ENCODE measurements at regions not wholly inside any gene's neighbourhood (a gene's known extent, or its start where the extent isn't known, plus 50 kb on each side); places are given as distances from the start of the nearest gene placed in this dataset.
"Not testable (repeated sequence)": the region's sequence is repeated elsewhere in the genome, so short reads cannot be mapped to it uniquely, and the experiment has no call there.

DNA sequence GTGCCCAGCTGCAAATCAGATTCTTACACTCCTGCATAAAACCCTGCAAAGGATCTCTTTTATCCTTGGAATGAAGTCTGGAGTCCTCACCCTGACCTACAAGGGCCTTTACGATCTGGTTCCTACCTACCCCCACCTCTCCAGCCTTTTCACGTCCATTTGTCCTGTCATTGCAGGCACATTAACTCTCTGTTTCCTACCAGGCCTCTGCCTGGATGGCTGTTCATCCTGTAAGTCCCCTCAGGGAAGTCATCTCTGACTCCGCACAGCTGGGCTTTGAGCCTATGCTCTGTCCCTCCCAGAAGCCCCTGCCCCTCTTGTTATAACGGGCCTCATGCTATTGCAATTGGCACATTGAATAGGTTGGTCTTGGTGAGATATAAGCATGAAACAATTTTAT, 96.8 kb upstream of the USP24 start:
- no peak for DNase-seq (ENCODE audit: low read depth, low spot score)

DNA sequence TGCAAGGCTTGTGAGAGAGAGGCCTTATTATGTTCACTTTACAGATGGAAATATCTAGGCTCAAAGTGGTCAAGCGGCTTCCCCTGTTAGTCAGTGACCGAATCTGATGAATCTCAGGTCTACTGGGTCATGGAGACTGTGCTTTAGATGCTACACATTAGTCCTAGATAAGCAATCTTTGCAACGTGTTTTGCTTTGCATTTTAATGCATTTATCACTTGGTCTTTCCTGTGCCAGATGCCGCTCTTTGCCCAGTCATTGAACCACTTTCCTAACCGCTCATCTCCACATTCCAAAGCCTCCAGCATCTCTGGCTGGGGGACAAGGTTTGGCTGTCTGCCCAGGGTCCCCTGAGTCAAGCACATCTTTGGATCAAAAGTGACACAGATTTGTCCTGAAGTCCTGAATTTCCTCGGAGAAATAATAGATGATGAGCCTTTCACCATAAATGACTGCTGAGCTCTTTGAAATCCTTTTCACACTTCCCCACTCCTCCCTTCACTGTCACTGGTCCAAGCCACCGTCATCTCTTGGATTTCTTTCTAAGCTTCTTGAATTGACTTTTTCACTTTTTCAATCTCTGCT, 96.0 kb upstream of the USP24 start:
- peak; percentile 59 for DNase-seq (ENCODE audit: low read depth, low spot score)

DNA sequence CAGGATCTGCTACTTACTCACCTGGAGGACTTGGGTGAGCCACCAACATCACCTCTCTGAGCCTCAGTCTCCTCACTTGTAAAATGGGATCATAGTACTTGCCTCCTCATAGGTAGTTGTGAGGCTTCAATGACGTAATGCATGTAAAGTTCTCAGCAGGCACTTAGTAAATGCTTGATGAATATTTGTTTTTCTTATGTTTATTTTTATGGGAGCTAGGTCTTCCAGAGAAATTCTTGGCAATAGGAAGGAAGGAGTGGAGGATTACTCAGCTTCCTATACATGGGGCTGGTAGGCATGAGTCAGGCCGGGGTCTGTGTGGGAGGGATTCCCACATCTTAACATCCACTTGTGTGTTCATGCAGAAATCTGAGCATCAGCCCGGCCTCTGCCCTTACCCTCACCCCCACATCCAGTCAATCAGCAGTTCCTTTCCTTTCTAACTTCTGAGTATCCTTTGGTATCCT, 95.4 kb upstream of the USP24 start:
- peak; percentile 92 for DNase-seq (ENCODE audit: low read depth, low spot score)

DNA sequence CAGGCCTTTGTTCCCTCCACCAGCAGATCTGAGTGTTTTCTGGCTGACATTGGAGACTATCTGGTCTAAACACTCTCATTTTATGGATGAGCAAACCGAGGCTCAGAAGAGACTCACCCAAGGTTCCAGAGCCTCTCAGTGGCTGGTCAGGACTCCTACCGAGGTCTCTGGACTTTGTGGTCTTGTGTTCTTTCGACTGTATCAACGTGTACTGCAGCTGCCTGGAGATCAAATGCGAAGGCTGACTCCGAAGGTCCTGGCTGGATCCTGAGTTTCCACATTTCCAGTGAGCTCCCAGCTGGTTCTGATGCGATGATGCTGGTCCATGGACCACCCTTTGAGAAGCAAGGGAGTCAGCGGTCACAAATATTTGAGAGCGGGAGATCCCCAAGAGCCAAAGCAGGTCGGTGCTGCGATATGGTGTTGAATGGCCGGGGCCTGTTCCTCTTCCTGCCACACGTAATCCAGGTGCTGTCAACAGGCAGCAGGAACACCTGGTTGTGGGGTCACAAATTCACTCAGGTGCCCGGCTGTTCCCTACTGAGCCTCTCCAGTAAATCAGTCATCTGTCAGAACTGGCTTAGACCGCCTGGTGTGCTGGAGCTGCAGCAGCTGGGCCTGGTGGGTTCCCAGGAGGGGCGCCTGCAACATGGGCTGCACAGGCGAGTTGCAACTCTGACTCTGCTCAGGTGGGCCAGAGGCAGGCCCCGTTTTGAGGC, 94.8 kb upstream of the USP24 start:
- DNase-seq (ENCODE audit: low read depth, low spot score): no peak

DNA sequence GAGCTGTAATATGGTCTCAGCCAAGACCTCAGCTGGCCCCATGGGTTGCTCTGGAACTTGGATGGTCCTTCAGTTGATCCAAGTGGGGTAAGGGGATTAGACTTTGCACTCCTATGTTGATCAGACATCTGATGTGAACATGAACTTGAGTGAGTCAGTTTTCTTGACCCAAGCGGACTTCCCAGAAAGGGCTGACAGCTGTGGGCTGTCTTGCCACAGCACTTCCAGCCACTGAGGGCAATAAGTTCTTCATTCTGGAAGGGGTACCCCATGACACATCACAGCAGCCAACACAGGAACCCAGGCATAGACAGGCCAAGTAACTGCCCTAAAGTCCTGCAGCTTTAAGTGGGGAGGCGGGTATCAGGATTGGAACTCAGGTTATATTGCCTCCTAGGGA, 93.9 kb upstream of the USP24 start:
- DNase-seq (ENCODE audit: low read depth, low spot score): no peak

DNA sequence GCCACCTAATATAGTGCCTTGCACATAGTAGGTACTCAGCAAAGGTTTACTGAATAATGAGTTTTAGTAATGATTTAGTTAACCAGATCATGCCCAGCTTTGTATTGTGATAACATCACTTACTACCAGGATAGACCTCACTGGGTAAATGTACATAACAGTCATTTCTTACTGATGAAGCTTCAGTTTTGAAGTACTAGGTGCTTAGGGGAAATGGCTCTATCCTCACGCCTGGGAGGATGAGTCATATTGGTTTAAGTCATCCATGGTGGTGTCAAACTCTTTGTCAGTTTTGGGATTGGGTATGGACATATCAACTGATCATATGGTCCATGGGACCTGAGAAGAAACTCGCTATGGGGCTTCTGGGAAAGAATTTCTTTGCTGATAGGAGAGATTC, 90.6 kb upstream of the USP24 start:
- DNase-seq (ENCODE audit: low read depth, low spot score): no peak

DNA sequence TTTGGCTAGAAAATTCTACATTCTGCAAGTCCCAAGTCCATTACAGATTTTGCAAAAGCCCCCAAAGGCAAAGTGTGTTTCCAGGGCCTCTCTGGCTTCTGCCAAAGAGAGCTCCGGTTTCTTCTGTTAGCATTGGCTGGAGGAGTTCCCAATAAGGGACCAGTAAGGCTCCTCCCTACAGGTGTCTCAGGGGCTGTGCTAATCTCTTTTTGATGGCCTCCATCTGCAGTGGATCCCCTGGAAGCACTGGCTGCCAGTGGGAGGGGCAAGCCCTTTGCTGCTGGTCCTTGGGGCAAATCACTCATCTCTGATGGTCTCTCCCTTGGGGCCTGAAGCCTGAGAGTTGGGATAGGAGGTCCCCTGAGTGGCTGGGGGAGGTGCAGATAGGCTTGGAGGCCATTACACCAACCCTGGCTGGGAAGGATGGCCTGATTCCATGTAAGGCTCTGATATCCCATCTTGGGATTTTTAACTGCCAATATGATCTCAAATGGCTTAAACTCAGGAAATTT, 89.1 kb upstream of the USP24 start:
- no peak for DNase-seq (ENCODE audit: low read depth, low spot score)

DNA sequence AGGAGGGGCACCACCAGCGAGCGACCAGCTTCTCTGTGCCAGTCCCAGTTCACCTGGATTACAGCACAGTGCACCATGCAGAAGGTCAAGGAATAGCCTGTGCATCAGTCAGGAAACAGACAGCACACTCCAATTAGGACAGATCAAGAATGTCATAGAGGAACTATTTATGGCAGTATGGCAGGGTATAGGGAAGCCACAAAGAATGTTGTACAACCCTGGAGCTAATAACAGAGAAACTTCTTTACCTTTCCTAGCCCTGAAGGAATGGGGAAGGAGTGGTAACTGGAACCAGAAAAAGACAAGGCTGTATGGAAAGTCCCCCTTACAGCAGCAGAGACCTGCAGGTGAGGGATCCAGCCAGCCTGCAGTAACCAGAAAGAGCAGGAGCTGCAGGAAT, 87.8 kb upstream of the USP24 start:
- DNase-seq (ENCODE audit: low read depth, low spot score): no peak

DNA sequence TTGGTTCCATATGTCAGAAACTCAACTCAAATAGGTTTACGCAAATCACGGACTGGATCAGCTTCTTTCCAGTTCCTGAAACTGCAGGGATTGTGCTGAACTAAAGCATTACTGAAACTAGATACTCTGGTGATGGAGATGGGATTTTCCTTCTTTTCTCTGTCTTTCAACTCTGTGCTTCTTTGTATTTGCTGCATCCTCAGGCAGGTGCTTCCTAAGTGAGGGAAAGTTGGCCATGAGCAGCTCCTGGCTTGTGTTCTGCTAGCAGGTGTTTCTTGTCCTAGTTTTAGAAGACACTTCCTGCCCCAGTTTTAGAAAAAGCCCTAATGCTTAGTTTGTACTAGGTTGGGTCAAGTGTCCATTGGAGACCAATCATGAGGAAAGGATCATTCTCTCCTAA, 86.7 kb upstream of the USP24 start:
- no peak for DNase-seq (ENCODE audit: low read depth, low spot score)

DNA sequence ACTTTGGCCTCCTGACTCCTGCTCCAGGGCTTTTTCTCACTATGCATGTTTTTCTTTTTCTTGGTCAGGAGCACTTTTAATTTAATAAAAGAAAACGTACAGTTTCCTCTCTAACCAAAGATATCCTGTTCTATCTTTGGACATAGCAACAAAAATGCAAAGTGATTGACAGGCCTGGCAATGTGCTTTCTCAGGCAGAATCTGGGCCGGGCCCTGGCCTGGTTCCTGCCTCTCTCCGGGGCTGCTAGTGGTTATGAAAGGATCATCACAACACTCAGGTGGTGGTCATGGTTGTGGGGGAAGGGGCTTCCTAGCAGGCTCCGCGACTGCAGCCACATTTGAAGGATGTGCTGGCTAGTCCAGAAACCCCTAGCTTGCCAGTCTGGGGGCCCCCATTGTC, 85.8 kb upstream of the USP24 start:
- no peak for DNase-seq (ENCODE audit: low read depth, low spot score)

DNA sequence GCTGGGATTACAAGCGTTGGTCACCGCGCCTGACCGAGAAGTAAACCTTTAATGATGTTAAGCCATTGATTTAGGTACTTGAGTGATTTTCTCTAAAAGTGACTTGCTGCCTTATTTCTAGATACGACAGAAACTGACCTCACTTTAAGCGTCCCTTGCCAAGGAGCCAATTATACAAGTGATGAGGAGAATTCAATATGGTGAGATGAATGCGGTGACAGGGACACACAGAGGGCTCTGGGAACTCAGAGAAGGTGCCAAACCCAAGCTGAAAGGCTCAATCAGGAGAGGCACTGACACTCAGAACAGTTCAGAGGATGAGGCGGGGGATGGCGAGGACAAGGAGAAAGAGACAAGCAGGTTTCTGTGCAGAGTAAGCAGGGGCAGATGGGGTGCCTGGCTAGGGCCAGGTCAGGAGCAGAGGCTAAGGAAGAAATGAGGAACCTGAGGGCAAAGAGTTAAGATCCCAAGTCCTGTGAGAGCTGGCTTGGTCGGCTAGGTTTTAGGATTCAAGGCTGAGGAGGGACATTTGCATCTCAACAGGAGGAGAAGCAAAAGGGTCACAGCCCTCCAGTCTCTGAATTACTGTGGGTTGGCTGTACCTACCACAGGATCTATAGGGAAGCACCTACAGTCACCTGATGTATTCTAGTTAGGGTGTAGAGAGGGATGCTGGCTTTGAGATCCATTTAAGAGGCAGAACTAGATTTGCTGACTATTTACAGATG, 83.2 kb upstream of the USP24 start:
- DNase-seq (ENCODE audit: low read depth, low spot score): no peak

DNA sequence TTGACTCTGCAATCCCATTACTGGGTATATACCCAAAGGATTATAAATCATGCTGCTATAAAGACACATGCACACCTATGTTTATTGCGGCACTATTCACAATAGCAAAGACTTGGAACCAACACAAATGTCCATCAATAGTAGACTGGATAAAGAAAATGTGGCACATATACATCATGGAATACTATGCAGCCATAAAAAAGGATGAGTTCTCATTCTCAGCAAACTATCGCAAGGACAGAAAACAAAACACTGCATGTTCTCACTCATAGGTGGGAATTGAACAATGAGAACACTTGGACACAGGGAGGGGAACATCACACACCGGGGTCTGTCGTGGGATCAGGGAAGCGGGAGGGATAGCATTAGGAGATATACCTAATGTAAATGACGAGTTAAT, 81.1 kb upstream of the USP24 start:
- DNase-seq (ENCODE audit: low read depth, low spot score): not testable (repeated sequence)

DNA sequence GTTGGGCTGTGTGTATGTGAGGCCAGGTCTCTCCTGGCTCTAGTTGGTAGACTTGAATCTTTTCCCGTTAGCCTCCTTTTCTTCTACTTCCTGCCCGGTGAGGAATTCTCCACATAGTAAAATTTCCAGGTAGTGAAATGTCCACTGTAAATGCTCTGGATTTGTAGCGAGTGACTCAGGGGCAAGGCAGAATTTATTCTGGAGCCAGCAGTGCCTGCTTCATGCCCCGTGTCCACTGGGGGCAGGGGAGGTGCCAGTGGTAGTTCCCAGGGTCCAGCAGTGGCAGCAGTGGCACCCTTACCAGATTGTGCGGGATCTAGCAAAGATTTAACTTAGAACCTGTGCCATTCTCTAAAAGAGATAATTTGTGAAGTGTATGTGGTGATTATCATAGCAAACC, 74.5 kb upstream of the USP24 start:
- DNase-seq (ENCODE audit: low read depth, low spot score): no peak

DNA sequence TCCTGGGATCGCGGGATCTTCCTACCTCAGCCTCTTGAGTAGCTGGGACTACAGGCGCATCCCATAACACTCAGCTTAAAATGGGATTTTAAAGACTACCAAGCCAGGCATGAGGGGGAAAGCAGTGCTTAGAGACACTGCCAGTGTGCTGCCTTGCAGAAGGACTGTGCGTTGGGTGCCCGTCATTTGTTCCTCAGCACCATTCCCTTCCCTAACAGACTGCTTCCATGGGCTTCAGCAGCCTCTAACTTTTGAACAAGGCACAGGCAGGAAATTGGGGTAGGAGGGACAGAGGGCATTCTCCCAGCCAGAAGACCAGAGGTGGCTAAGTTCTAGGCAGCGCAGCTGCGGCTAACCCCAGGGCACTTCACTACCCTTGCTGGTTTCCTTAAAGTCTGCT, 73.9 kb upstream of the USP24 start:
- no peak for DNase-seq (ENCODE audit: low read depth, low spot score)

DNA sequence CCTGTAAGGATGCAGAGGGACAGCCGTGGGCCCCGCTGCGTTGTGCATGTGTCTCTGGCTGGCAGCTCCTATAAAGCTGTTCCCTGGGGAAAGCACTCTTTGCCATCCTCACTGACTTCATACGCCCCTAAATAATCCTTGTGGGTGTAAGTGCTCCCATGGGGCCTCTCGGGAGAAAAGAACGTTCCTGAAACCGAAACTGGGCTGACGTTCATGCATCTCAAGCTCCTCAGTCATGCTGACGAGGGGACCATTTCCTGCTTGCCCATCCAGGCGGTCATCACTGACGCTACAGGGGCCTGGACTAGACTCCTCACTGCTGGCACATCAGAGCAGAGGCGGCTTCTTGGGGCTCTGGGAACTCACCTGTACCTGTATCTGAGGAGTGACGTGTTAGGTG, 73.1 kb upstream of the USP24 start:
- DNase-seq (ENCODE audit: low read depth, low spot score): no peak

DNA sequence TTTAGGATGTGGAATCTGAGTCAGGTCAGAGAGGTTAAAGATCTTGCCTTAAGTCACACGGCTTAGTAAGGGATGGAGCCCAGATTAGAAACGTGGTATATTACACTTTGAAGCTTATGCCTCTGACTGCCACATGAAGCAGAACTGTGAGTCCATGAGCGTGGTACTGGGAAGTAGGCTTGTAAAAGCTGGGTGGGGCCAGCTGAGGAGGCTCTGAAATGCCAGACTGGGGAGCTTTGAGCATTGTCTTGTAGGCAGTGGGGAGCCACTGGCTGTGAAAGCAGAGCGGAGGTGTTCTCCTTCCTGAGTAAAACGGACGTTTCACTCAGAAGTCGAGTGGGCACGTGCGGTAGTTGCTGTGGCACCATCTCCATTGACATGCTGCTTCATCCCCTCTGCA, 72.6 kb upstream of the USP24 start:
- no peak for DNase-seq (ENCODE audit: low read depth, low spot score)

DNA sequence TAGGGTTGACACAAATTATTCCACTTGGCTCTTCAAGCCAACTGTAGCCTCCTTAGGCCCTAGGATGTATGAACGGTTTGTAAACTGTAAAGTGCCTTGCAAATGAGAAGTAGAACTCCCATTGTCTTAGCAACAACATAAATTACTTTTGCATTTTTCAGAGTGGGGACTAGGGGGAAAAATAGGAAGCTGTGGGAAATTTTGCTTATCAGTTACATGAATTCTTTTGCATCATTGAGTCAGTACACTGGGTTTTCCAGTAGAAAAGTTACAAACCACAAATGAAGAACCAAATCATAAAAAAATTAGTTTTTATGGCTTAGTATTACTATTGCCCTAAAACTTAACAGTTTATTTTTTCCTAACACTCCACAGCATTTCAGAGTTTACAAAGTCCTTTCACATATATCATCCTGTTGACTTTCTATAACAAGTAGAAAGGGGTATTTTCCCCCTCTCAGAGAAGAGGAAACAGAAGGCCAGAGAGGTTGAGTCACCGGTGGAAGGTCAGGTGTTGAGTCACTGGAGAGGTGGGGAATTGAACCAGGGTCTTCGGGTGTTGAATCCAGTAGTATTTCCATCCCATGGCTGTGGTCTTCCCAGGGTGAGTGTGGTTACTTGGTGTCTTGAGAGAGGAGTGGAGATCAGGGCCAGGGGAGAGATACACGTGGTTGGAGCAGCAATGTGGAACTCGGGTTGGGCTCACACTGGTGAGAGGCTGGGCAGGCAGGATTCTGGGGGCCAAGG, 71.9 kb upstream of the USP24 start:
- DNase-seq (ENCODE audit: low read depth, low spot score): no peak

DNA sequence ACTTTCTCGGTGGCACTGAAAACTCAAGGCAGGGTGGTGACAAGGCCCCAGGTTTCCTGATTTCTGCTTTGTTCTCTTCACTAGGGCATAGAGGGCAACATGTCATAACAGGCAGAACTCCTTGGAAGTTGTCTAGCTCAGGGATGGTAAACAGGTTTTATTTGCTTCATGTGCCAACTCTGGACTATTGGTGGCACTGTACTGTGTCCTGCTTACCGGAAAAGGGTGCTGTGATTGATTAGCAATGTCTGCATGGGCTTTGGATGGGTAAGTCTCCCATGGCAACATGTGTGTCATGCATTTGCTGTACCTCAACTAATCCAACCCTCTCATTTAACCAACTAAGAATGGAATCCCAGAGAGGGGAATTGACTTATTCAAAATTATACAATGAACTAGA, 70.7 kb upstream of the USP24 start:
- no peak for DNase-seq (ENCODE audit: low read depth, low spot score)

DNA sequence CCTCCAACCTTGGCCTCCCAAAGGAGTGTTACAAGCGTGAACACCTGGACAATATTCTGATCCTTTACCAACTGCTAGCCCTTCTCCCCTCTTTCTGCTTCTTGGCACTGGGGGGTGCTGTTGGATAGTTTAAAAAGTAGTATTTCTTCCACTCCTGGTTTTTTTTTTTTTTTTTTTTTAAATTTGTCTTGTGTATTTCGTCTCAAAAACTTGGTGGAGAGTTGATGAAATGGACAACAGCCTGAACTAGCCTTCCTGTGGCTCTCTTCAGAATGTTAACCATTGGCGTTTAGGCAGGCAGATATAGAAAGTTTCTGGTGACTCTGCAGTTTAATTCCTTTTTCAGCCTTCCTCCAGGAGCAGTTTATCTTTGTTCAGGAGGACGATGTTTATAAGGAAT, 69.7 kb upstream of the USP24 start:
- peak; percentile 70 for DNase-seq (ENCODE audit: low read depth, low spot score)

DNA sequence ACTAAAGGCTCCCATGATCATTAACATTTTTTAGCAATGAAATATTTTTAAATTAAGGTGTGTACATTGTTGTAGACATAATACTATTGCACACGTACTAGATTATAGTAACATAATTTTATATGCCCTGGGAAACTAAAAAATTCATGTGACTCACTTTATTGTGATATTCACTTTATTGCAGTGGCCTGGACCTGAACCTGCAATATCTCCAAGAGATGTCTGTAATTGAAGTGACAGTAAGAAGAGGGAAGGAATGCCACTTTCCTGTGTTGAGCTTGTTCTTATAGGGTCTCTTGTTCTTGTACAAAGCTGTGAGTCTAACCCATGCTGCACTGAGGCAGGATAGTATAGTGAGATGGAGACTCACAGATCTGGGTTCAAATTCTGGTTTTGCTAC, 66.9 kb upstream of the USP24 start:
- no peak for DNase-seq (ENCODE audit: low read depth, low spot score)

DNA sequence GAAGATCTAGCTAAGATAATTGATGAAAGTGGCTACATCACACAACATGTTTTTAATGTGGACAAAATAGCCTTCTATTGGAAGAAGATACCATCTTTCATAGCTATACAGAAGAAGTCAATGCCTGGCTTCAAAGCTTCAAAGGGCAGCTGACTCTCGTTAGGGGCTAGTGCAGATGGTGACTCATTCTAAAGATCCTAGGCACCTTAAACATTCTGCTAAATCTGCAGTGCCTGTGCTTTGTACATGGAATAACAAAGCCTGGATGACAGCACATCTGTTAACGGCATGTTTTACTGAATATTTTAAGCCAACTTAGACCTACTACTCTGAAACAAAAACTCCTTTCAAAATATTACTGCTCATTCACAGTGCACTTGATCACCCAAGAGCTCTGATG, 65.6 kb upstream of the USP24 start:
- no peak for DNase-seq (ENCODE audit: low read depth, low spot score)

DNA sequence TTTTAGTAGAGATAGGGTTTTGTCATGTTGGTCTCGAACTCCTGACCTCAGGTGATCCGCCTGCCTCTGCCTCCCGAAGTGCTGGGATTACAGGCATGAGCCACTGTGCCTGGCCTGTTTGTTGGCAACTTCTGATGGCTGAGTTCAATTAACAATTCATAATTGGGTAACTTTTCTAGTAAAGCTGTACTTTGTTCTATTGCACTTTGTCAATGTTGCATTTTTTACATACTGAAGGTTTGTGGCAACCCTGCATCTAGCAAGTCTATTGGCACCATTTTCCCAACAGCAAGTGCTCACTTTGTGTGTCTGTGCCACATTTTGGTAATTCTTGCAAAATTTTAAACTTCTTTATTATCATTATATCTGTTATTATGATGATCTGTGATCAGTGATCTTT, 64.5 kb upstream of the USP24 start:
- no peak for DNase-seq (ENCODE audit: low read depth, low spot score)

All from astrocyte of the hippocampus (primary cell).